A673 (cell line): ENCODE measurements at regions not wholly inside any gene's neighbourhood (a gene's known extent, or its start where the extent isn't known, plus 50 kb on each side); places are given as distances from the start of the nearest gene placed in this dataset.

Experiments
- EZH2 ChIP-seq: fragments of 200-600 bp; sonication (generic); IDR thresholded peaks from 2 replicates; pipeline ENCODE4 v1.6.1; 2017; ENCODE audit warnings: borderline replicate concordance, low read depth, mild to moderate bottlenecking, mixed read lengths, antibody characterized with exemption, low read length; ENCODE audit not compliant: poor library complexity, severe bottlenecking
- TF ChIP-seq, protein P1 (sequence below): fragments of 300-800, 200-600 bp; sonication (generic); conservative IDR thresholded peaks from 2 replicates; pipeline ENCODE4 v1.5.1; 2017; ENCODE audit warnings: low read depth, mild to moderate bottlenecking, antibody characterized with exemption, low read length, moderate library complexity, mixed read lengths

DNA sequence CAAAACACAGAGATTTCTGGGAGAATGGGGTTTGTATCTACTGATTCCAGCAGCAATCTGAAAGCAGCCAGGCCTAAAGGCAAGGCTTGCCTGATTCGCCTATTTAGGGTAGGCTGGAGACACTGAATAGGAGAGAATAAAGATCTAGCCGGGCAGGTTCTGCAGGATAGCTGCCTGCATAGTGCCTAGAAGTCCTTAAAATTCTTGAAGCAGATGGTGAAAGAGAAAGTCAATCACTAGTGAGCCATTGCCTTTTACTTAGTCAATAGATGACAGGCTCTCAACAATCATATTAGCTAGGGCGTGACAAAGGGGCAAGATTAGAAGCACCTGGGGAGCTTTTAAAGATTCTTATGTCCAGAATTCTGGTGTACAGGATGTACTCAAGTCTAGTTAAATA lies 522.7 kb downstream of the HTR1A start:
- no peak for TF ChIP-seq EZH2
- TF ChIP-seq, protein P1, sequence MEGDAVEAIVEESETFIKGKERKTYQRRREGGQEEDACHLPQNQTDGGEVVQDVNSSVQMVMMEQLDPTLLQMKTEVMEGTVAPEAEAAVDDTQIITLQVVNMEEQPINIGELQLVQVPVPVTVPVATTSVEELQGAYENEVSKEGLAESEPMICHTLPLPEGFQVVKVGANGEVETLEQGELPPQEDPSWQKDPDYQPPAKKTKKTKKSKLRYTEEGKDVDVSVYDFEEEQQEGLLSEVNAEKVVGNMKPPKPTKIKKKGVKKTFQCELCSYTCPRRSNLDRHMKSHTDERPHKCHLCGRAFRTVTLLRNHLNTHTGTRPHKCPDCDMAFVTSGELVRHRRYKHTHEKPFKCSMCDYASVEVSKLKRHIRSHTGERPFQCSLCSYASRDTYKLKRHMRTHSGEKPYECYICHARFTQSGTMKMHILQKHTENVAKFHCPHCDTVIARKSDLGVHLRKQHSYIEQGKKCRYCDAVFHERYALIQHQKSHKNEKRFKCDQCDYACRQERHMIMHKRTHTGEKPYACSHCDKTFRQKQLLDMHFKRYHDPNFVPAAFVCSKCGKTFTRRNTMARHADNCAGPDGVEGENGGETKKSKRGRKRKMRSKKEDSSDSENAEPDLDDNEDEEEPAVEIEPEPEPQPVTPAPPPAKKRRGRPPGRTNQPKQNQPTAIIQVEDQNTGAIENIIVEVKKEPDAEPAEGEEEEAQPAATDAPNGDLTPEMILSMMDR, result no peak
